Neuronal stem cell (in vitro differentiated cells): ENCODE measurements at regions not wholly inside any gene's neighbourhood (a gene's known extent, or its start where the extent isn't known, plus 50 kb on each side); places are given as distances from the start of the nearest gene placed in this dataset.

Experiments used
- DNase-seq: peaks from one replicate; pipeline ENCODE4 v3.0.0-alpha.2; 2013; ENCODE audit warnings: low spot score
- H2AFZ ChIP-seq: one replicate; pipeline ENCODE4 v1.6.1; 2013; ENCODE audit warnings: mild to moderate bottlenecking, low read length, inconsistent platforms
- H2AK5ac ChIP-seq: 2 replicates; pipeline ENCODE4 v1.6.1; 2013; ENCODE audit warnings: low read depth, mild to moderate bottlenecking, inconsistent platforms, low read length, moderate library complexity, mixed read lengths
- H2BK120ac ChIP-seq: 2 replicates; pipeline ENCODE4 v1.6.1; 2013; ENCODE audit warnings: low read depth, mild to moderate bottlenecking, inconsistent platforms, low read length, moderate library complexity, mixed read lengths
- H2BK12ac ChIP-seq: one replicate; pipeline ENCODE4 v1.6.1; 2013; ENCODE audit warnings: low read length, inconsistent platforms
- H2BK15ac ChIP-seq: 2 replicates; pipeline ENCODE4 v1.6.1; 2013; ENCODE audit warnings: mild to moderate bottlenecking, low read length, inconsistent platforms, mixed read lengths
- H2BK5ac ChIP-seq: one replicate; pipeline ENCODE4 v1.6.1; 2013; ENCODE audit warnings: inconsistent platforms, mild to moderate bottlenecking, low read length, moderate library complexity
- H3K14ac ChIP-seq: one replicate; pipeline ENCODE4 v1.6.1; 2013; ENCODE audit warnings: low read length, inconsistent platforms
- H3K18ac ChIP-seq: 2 replicates; pipeline ENCODE4 v1.6.1; 2013; ENCODE audit warnings: low read length, inconsistent platforms
- H3K23ac ChIP-seq: 2 replicates; pipeline ENCODE4 v1.6.1; 2013; ENCODE audit warnings: low read depth, mild to moderate bottlenecking, mixed read lengths, low read length, inconsistent platforms; ENCODE audit not compliant: poor library complexity
- H3K27ac ChIP-seq: replicated peaks from 3 replicates; pipeline ENCODE4 v1.5.1; 2013; ENCODE audit warnings: low read length, inconsistent platforms
- H3K27me3 ChIP-seq, 3 experiments: 2 replicates each; pipeline ENCODE4 v1.6.1; 2013; ENCODE audit warnings: low read length in 3 of 3, mild to moderate bottlenecking in 2 of 3, inconsistent platforms in 1 of 3, low read depth in 1 of 3, mixed read lengths in 1 of 3, moderate library complexity in 1 of 3; ENCODE audit not compliant: control insufficient read depth in 3 of 3, insufficient read depth in 3 of 3
- H3K36me3 ChIP-seq, 2 donors: replicated peaks in 1 of 2; 2 replicates each; pipeline ENCODE4 v1.6.1; 2013; ENCODE audit warnings: low read length in 2 of 2; ENCODE audit not compliant: control insufficient read depth in 2 of 2, insufficient read depth in 2 of 2
- H3K4ac ChIP-seq: 2 replicates; pipeline ENCODE4 v1.6.1; 2013; ENCODE audit warnings: inconsistent platforms, mild to moderate bottlenecking, low read length, moderate library complexity
- H3K4me1 ChIP-seq, 2 donors: 1 replicate in 1 of 2; 2 replicates in 1 of 2; pipeline ENCODE4 v1.6.1; 2013; ENCODE audit warnings: low read length in 2 of 2, low read depth in 1 of 2; ENCODE audit not compliant: control insufficient read depth in 2 of 2, insufficient read depth in 1 of 2
- H3K4me2 ChIP-seq: one replicate; pipeline ENCODE4 v1.6.1; 2013; ENCODE audit warnings: mild to moderate bottlenecking, low read length, inconsistent platforms; ENCODE audit not compliant: insufficient read depth, poor library complexity, severe bottlenecking
- H3K4me3 ChIP-seq, 2 donors: 2 replicates each; pipeline ENCODE4 v1.5.1; 2013; ENCODE audit warnings: low read length in 2 of 2, mild to moderate bottlenecking in 2 of 2, inconsistent platforms in 1 of 2, moderate library complexity in 1 of 2
- H3K79me1 ChIP-seq: one replicate; pipeline ENCODE4 v1.6.1; 2013; ENCODE audit warnings: low read depth, mild to moderate bottlenecking, inconsistent platforms, low read length, moderate library complexity
- H3K9ac ChIP-seq: one replicate; pipeline ENCODE4 v1.6.1; 2013; ENCODE audit warnings: mild to moderate bottlenecking, low read depth, low read length, inconsistent platforms; ENCODE audit not compliant: poor library complexity
- H3K9me3 ChIP-seq, 2 donors: replicated peaks in 1 of 2; 2 replicates each; pipeline versions ENCODE3 to v1.6.1; 2013; ENCODE audit warnings: low read length in 2 of 2, mild to moderate bottlenecking in 2 of 2, inconsistent platforms in 1 of 2, low read depth in 1 of 2, mixed read lengths in 1 of 2, moderate library complexity in 1 of 2; ENCODE audit not compliant: control insufficient read depth in 2 of 2, insufficient read depth in 1 of 2
- H4K8ac ChIP-seq: one replicate; pipeline ENCODE4 v1.6.1; 2013; ENCODE audit warnings: low read depth, mild to moderate bottlenecking, inconsistent platforms, low read length, moderate library complexity
- H4K91ac ChIP-seq: one replicate; pipeline ENCODE4 v1.6.1; 2013; ENCODE audit warnings: low read length, low read depth, mild to moderate bottlenecking, inconsistent platforms; ENCODE audit not compliant: poor library complexity
- WGBS, 2 donors: extraction: QIAGEN DNeasy Blood & Tissue Kit; methylation state at CpG; one replicate each; pipeline ENCODE4 v1.1.7; 2013; ENCODE audit warnings: missing lambda C conversion rate in 2 of 2, mixed read lengths in 1 of 2; ENCODE audit not compliant: insufficient read length in 2 of 2, insufficient replicate concordance in 1 of 2; ENCODE audit errors: extremely low coverage in 2 of 2; 5-methylcytosine and 5-hydroxymethylcytosine counted together

DNA sequence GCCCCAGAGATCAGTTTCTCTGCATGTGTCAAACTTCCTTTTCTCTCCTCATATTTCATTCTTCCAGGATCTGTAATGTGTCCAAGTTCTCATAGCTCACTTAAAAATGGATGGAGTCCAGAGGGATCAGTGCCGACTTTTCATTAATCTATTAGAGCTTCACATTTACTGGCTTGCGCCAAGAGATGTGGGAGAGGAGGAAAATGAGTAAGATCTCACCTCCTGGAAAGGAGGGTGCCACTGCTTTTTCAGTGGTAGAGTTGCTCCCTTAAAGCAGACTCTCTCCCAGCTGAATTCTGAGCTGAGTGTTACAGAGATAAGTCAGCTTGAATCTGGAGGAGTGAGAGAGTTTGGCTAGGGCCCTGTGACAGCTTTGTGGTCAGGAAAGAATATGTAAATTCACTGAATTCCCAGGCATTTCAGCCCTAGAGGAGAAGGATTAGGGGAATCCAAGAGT is 175.9 kb downstream of the SOX4 start:
- peaks cover 14 to 41% of the 10 kb centered on the region in 2 donors for H3K4me1 ChIP-seq
- H3K18ac ChIP-seq: no peak overlapping the region
- H3K4ac ChIP-seq: no peak overlapping the region
- no peak overlapping the region for H4K8ac ChIP-seq
- no peak overlapping the region for H2AK5ac ChIP-seq
- no peaks in the 10 kb centered on the region for H3K79me1 ChIP-seq
- H2BK12ac ChIP-seq: no peak overlapping the region
- H3K4me3 ChIP-seq: no peak overlapping the region
- H3K14ac ChIP-seq: no peak overlapping the region
- H3K9me3 ChIP-seq: no peaks in the 10 kb centered on the region
- H2BK15ac ChIP-seq: no peak overlapping the region
- H3K4me2 ChIP-seq: no peak overlapping the region
- H2BK120ac ChIP-seq: no peak overlapping the region
- H3K27me3 ChIP-seq: no peaks in the 10 kb centered on the region
- no CpG with 5 or more reads among the region's 2 CpGs for WGBS, 2 donors
- H4K91ac ChIP-seq: no peak overlapping the region
- H3K36me3 ChIP-seq: peaks cover 0 to 10% of the 10 kb centered on the region in 2 donors
- H2BK5ac ChIP-seq: no peak overlapping the region
- H3K27ac ChIP-seq: peak overlapping the region; percentile 47
- H3K9ac ChIP-seq: no peak overlapping the region
- no peak overlapping the region for H2AFZ ChIP-seq
- H3K23ac ChIP-seq: no peak overlapping the region
- peak; percentile 41 for DNase-seq

DNA sequence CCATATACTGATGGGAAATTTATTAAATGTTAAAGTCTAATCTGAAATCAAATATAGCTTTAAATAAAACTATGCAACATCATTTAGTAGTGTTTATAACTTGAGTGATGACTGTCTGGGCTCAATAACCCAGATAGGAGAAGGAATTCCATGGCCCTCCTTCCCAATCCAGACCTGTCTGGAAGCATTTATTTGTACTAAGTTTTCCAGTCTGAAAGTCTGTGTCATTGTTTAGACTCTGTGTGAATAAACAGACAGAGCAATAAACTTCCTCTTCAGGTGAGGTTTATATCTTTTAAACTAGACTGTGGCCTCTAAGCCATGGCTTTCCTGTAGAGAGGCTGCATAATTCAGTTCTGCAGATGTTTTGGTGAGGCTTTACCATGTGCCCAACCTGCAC is 176.4 kb downstream of the SOX4 start:
- Histone ChIP-seq H3K4me2 (no peak overlapping the region), H3K4me1 (peaks cover 14 to 41% of the 10 kb centered on the region in 2 donors), H3K36me3 (peaks cover 0 to 16% of the 10 kb centered on the region in 2 donors), H3K23ac (no peak overlapping the region), H4K91ac (no peak overlapping the region), H2AFZ (no peak overlapping the region), H3K27me3 (no peaks in the 10 kb centered on the region), H3K79me1 (no peaks in the 10 kb centered on the region), H3K27ac (no peak overlapping the region), H3K4me3 (no peak overlapping the region), H2BK12ac (no peak overlapping the region), H2BK5ac (no peak overlapping the region), H3K9me3 (no peaks in the 10 kb centered on the region), H2BK120ac (no peak overlapping the region), H2BK15ac (no peak overlapping the region), H3K4ac (no peak overlapping the region), H3K18ac (no peak overlapping the region), H2AK5ac (no peak overlapping the region), H3K9ac (no peak overlapping the region), H4K8ac (no peak overlapping the region), H3K14ac (no peak overlapping the region)
- no peak for DNase-seq

DNA sequence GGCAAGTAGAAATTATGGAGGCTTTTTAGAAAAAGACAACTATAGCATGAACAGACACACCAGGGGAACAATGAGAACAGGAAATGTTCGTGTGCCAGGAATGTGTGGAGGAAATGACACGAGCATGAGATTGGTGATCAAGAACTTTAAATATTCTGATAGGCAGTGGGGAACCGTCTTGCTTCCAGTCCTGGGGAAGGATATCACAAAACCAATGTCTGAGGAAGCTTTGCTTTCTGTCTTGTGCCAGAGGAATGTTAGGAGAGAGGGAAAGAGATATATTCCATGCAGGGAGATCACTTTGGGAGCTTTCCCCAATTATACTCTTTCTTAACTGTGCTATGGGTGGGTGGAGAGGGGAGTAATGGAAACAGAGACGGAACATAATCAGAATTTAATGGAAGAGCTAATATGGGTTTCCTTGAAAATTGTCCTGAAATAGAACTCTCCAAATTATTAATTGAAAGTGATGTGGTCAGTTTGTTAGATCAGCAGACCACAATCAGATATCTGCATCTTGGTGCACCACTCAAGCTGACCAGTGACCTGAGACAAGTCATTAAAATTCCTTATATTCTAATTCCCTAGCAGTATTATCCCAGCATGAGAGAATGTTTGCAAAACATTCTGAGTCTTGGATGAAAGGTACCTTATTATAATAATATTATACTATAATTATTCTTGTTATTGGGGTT is 178.2 kb downstream of the SOX4 start:
- H4K8ac ChIP-seq: no peak overlapping the region
- H3K4me3 ChIP-seq: no peak overlapping the region
- no peak overlapping the region for H4K91ac ChIP-seq
- H2AK5ac ChIP-seq: no peak overlapping the region
- H3K4me1 ChIP-seq: peaks cover 14 to 41% of the 10 kb centered on the region in 2 donors
- DNase-seq: no peak
- no peak overlapping the region for H2AFZ ChIP-seq
- H3K23ac ChIP-seq: no peak overlapping the region
- H3K9me3 ChIP-seq: no peaks in the 10 kb centered on the region
- no CpG with 5 or more reads among the region's 4 CpGs for WGBS, 2 donors
- H3K27me3 ChIP-seq: no peaks in the 10 kb centered on the region
- no peak overlapping the region for H2BK12ac ChIP-seq
- H3K27ac ChIP-seq: peak overlapping the region; percentile 71
- H3K18ac ChIP-seq: no peak overlapping the region
- no peak overlapping the region for H2BK15ac ChIP-seq
- H3K79me1 ChIP-seq: peaks cover 2% of the 10 kb centered on the region
- no peak overlapping the region for H3K14ac ChIP-seq
- H3K4me2 ChIP-seq: no peak overlapping the region
- H2BK120ac ChIP-seq: no peak overlapping the region
- H3K4ac ChIP-seq: no peak overlapping the region
- no peak overlapping the region for H2BK5ac ChIP-seq
- peaks cover 0 to 14% of the 10 kb centered on the region in 2 donors for H3K36me3 ChIP-seq
- H3K9ac ChIP-seq: no peak overlapping the region

DNA sequence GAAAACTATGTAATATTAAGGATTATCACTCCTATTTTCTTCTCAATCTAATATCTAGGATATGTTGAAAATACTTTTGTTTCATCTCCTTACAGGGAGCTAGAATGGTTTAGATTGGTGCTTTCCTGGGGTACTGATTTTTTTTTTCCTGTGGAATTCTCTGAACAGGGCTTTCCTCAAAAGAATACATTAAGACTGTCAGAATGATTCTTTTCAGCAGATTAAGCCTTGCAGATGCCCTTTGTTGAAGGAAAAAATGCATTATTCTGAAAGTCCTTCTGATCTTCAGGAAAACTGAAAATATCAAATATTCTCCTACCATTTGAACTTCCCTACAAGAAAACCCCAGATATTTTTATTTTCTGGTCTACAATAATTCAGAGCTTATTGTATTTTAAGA is 178.9 kb downstream of the SOX4 start:
- H3K4me2 ChIP-seq: no peak overlapping the region
- no peaks in the 10 kb centered on the region for H3K9me3 ChIP-seq
- H3K4ac ChIP-seq: no peak overlapping the region
- no peak overlapping the region for H2AK5ac ChIP-seq
- no peak overlapping the region for H2BK12ac ChIP-seq
- no peak overlapping the region for H3K4me3 ChIP-seq
- H4K91ac ChIP-seq: no peak overlapping the region
- H2AFZ ChIP-seq: no peak overlapping the region
- H3K9ac ChIP-seq: no peak overlapping the region
- H3K79me1 ChIP-seq: peaks cover 2% of the 10 kb centered on the region
- H3K27me3 ChIP-seq: no peaks in the 10 kb centered on the region
- no peak overlapping the region for H3K18ac ChIP-seq
- H2BK5ac ChIP-seq: no peak overlapping the region
- H3K14ac ChIP-seq: no peak overlapping the region
- no peak overlapping the region for H2BK15ac ChIP-seq
- H4K8ac ChIP-seq: no peak overlapping the region
- H3K4me1 ChIP-seq: peaks cover 14 to 41% of the 10 kb centered on the region in 2 donors
- no peak overlapping the region for H3K23ac ChIP-seq
- no peak for DNase-seq
- H3K27ac ChIP-seq: no peak overlapping the region
- H3K36me3 ChIP-seq: peaks cover 0 to 18% of the 10 kb centered on the region in 2 donors
- no peak overlapping the region for H2BK120ac ChIP-seq
